A673 (cell line): ENCODE measurements at regions not wholly inside any gene's neighbourhood (a gene's known extent, or its start where the extent isn't known, plus 50 kb on each side); places are given as distances from the start of the nearest gene placed in this dataset.

ENCODE experiments used
- CTCF ChIP-seq: fragments of 300-800, 200-600 bp; sonication (generic); conservative IDR thresholded peaks from 2 replicates; pipeline ENCODE4 v1.5.1; 2017; ENCODE audit warnings: low read depth, mild to moderate bottlenecking, antibody characterized with exemption, low read length, moderate library complexity, mixed read lengths
- EZH2 ChIP-seq: fragments of 200-600 bp; sonication (generic); IDR thresholded peaks from 2 replicates; pipeline ENCODE4 v1.6.1; 2017; ENCODE audit warnings: borderline replicate concordance, low read depth, mild to moderate bottlenecking, mixed read lengths, antibody characterized with exemption, low read length; ENCODE audit not compliant: poor library complexity, severe bottlenecking

- TF ChIP-seq CTCF = no peak
- no peak for TF ChIP-seq EZH2
Observed at GRCh38 chr3:124383051-124383450, 347.2 kb upstream of the UMPS start.
